ENCODE measurements at regions not wholly inside any gene's neighbourhood (a gene's known extent, or its start where the extent isn't known, plus 50 kb on each side); places are given as distances from the start of the nearest gene placed in this dataset.

DNA sequence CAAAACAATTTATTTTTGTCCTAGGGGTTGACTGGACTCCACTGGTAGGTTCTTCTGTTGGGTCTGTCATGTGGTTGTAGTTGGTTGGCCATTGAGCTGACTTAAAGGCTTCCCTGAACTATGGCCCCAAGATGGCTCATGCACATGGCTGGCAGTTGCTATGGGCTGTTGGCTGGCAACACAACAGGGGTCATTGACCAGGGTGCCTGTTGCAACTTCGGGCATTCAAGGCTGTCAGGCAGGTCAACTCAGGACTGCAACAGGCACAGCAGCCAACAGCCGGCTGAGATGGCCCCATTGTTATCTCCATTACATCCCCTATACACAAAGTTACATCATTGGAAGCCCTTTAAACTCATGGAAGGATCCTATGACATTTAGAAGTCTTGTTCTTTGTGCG, 109.7 kb upstream of the CPEB2 start:
- Histone ChIP-seq H3K27me3 (ENCODE audit: insufficient read depth, insufficient read length) (no peaks in the 10 kb centered on the region), H3K36me3 (ENCODE audit: insufficient read depth, insufficient read length, low read length) (no peaks in the 10 kb centered on the region), H3K9ac (ENCODE audit: insufficient read length, low read depth) (no peak overlapping the region), H3K9me3 (ENCODE audit: insufficient read depth, low read length) (no peaks in the 10 kb centered on the region), H3K4me3 (ENCODE audit: insufficient read length, low read depth) (no peak overlapping the region), H3K4me1 (ENCODE audit: insufficient read depth, insufficient read length) (no peaks in the 10 kb centered on the region)
- no peak for DNase-seq (ENCODE audit: low read depth, low spot score)
- TF ChIP-seq SUZ12 (IDR thresholded peaks at IDR 0.05; ENCODE audit: extremely low read depth, insufficient read depth, insufficient read length): no peak
- TF ChIP-seq YY1 (IDR thresholded peaks at IDR 0.05; ENCODE audit: insufficient read depth, insufficient read length): no peak
- no peak for TF ChIP-seq ZNF274 (IDR thresholded peaks at IDR 0.05; ENCODE audit: low read depth, low read length)

DNA sequence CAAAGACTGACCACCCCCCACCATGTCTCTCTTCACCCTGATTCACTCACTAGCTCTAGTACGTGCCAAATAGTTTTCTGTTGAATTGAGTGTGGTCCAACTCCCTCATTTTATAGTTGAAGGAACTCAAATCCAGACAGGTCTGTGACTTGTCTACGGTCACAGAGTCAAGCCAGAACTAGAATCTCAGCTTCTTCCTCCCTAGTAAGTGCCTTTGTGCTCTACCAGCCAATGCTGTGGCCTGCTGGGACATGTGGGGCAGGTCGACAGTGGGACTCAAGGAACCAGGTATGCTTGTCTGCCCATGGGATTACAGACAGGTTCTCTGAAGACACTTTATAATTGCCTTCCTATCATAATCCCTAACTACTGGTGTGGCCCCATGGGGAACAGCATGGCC, 108.6 kb upstream of the CPEB2 start:
- Histone ChIP-seq H3K4me1 (ENCODE audit: insufficient read depth, insufficient read length) (no peaks in the 10 kb centered on the region), H3K27me3 (ENCODE audit: insufficient read depth, insufficient read length) (no peaks in the 10 kb centered on the region), H3K9me3 (ENCODE audit: insufficient read depth, low read length) (no peaks in the 10 kb centered on the region), H3K9ac (ENCODE audit: insufficient read length, low read depth) (no peak overlapping the region), H3K36me3 (ENCODE audit: insufficient read depth, insufficient read length, low read length) (no peaks in the 10 kb centered on the region), H3K4me3 (ENCODE audit: insufficient read length, low read depth) (no peak overlapping the region)
- no peak for TF ChIP-seq ZNF274 (IDR thresholded peaks at IDR 0.05; ENCODE audit: low read depth, low read length)
- TF ChIP-seq YY1 (IDR thresholded peaks at IDR 0.05; ENCODE audit: insufficient read depth, insufficient read length): no peak
- no peak for TF ChIP-seq SUZ12 (IDR thresholded peaks at IDR 0.05; ENCODE audit: extremely low read depth, insufficient read depth, insufficient read length)
- no peak for DNase-seq (ENCODE audit: low read depth, low spot score)

DNA sequence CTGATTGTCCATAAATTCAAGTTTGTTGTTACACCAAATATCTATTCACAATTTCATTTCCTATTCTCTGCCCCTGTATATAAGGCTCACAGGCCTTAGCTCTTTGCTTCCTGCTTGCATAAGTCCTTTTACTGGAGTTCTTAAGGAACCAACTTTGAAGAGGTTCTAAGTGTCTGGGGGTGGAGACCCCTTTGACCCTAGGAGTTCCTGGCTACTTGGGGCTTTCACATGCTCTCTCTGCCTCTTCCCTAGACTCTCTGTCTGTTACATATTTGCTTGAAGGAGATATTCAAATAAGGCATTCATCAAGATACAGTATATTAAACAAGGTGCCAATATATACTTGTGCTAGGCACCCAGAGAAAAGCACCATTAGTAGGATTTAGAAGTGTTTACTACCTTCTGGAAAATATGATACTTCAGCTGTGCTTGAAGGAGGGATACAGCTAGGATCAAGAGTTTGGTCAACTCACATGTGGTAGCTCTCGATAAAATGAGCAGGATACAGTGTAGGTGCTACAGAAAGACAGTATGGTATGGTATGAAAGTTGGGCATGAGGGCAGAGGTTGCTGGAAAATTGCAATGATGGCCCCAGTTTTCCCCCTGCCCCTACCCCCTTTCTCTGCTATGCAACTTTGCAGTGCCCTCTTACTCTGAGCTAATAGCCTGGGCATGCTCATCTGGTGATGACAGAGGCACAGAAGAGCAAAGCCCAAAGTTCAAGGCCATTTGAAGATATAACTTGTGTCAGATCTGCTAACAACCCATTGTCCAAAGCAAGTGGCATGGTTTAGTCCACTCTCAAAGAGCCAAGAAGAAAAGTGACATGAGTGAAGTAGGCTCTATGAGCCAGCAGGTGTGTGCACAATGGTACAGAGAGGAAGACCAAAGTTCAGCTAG, 107.6 kb upstream of the CPEB2 start:
- H3K36me3 ChIP-seq (ENCODE audit: insufficient read depth, insufficient read length, low read length): no peaks in the 10 kb centered on the region
- DNase-seq (ENCODE audit: low read depth, low spot score): no peak
- H3K4me1 ChIP-seq (ENCODE audit: insufficient read depth, insufficient read length): no peaks in the 10 kb centered on the region
- TF ChIP-seq ZNF274 (IDR thresholded peaks at IDR 0.05; ENCODE audit: low read depth, low read length): no peak
- H3K27me3 ChIP-seq (ENCODE audit: insufficient read depth, insufficient read length): no peaks in the 10 kb centered on the region
- no peaks in the 10 kb centered on the region for H3K9me3 ChIP-seq (ENCODE audit: insufficient read depth, low read length)
- H3K9ac ChIP-seq (ENCODE audit: insufficient read length, low read depth): no peak overlapping the region
- H3K4me3 ChIP-seq (ENCODE audit: insufficient read length, low read depth): no peak overlapping the region

DNA sequence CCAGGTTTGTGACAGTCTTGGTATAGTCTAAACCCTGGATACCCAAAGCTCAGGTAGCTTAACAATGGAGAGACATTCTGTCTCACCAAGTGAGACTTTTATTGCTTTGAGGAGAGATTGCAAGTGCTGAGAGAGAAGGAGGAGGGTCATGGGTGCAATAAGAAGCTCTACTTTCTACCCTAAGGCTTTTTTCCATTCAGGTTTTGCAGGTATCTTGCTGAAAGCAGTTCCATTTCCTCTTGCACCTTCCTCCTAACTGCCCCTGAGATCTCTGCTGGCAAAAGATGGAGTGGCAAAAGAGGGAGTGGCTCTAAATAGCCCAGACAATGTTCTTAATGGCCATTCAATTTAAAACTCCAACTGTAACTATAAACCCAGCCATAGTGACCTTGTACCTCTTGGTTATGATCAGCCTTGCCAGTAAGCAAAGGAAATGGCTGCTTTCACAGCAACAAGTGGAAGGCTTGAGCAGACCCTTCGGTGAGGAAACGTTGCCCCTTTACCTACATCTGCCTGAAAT, 105.6 kb upstream of the CPEB2 start:
- no peak for DNase-seq (ENCODE audit: low read depth, low spot score)
- no peak for TF ChIP-seq ZNF274 (IDR thresholded peaks at IDR 0.05; ENCODE audit: low read depth, low read length)
- no peak for TF ChIP-seq SUZ12 (IDR thresholded peaks at IDR 0.05; ENCODE audit: extremely low read depth, insufficient read depth, insufficient read length)
- TF ChIP-seq YY1 (IDR thresholded peaks at IDR 0.05; ENCODE audit: insufficient read depth, insufficient read length): no peak
- Histone ChIP-seq H3K4me3 (ENCODE audit: insufficient read length, low read depth) (no peak overlapping the region), H3K9ac (ENCODE audit: insufficient read length, low read depth) (no peak overlapping the region), H3K27me3 (ENCODE audit: insufficient read depth, insufficient read length) (no peaks in the 10 kb centered on the region), H3K4me1 (ENCODE audit: insufficient read depth, insufficient read length) (no peaks in the 10 kb centered on the region), H3K9me3 (ENCODE audit: insufficient read depth, low read length) (no peaks in the 10 kb centered on the region), H3K36me3 (ENCODE audit: insufficient read depth, insufficient read length, low read length) (no peaks in the 10 kb centered on the region)

DNA sequence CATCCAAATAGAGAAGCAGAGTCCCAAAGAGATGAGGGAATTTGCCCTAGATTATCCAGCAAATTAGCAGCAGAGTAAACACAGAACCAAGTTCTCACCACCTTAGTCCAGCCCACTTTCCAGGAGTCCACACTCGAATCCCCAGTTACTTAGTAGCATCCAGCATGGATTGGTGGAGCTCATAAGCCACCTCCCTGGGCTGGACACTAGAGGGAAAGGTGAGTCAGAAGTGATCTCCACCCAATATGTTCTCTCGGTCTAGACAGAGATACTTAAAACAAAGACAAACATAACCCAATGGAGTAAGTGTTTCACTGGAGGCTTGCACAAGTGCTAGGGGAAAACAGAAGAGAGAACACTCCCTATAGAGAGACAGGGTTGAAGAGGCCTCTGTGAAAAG, 105.1 kb upstream of the CPEB2 start:
- Histone ChIP-seq H3K4me1 (ENCODE audit: insufficient read depth, insufficient read length) (no peaks in the 10 kb centered on the region), H3K27me3 (ENCODE audit: insufficient read depth, insufficient read length) (no peaks in the 10 kb centered on the region), H3K4me3 (ENCODE audit: insufficient read length, low read depth) (no peak overlapping the region), H3K9ac (ENCODE audit: insufficient read length, low read depth) (no peak overlapping the region), H3K36me3 (ENCODE audit: insufficient read depth, insufficient read length, low read length) (no peaks in the 10 kb centered on the region), H3K9me3 (ENCODE audit: insufficient read depth, low read length) (no peaks in the 10 kb centered on the region)
- no peak for DNase-seq (ENCODE audit: low read depth, low spot score)
- TF ChIP-seq SUZ12 (IDR thresholded peaks at IDR 0.05; ENCODE audit: extremely low read depth, insufficient read depth, insufficient read length) (no peak), ZNF274 (IDR thresholded peaks at IDR 0.05; ENCODE audit: low read depth, low read length) (no peak), YY1 (IDR thresholded peaks at IDR 0.05; ENCODE audit: insufficient read depth, insufficient read length) (no peak)

DNA sequence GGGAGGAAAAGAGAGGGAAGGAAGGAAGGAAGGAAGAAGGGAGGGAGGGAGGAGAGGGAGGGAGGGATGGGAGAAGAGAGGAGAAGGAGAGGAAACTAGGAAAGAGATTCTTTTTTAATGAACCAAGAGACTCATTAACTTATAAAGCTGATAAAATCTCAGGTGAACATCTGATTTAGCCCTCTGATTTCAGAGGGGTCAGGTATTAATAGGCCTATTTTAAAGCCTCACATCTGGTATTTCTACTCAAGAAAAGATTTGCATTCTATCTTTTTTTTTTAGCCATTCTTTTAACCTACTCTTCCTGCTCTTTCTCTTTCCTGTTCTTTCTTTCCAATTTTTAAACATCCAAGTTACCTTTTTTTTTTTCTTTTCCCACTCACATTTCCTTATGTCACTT, 103.3 kb upstream of the CPEB2 start:
- Histone ChIP-seq H3K4me3 (ENCODE audit: insufficient read length, low read depth) (no peak overlapping the region), H3K36me3 (ENCODE audit: insufficient read depth, insufficient read length, low read length) (no peaks in the 10 kb centered on the region), H3K9me3 (ENCODE audit: insufficient read depth, low read length) (no peaks in the 10 kb centered on the region), H3K9ac (ENCODE audit: insufficient read length, low read depth) (no peak overlapping the region), H3K4me1 (ENCODE audit: insufficient read depth, insufficient read length) (no peaks in the 10 kb centered on the region), H3K27me3 (ENCODE audit: insufficient read depth, insufficient read length) (no peaks in the 10 kb centered on the region)
- no peak for DNase-seq (ENCODE audit: low read depth, low spot score)
- no peak for TF ChIP-seq ZNF274 (IDR thresholded peaks at IDR 0.05; ENCODE audit: low read depth, low read length)
- TF ChIP-seq SUZ12 (IDR thresholded peaks at IDR 0.05; ENCODE audit: extremely low read depth, insufficient read depth, insufficient read length): no peak
- TF ChIP-seq YY1 (IDR thresholded peaks at IDR 0.05; ENCODE audit: insufficient read depth, insufficient read length): no peak

DNA sequence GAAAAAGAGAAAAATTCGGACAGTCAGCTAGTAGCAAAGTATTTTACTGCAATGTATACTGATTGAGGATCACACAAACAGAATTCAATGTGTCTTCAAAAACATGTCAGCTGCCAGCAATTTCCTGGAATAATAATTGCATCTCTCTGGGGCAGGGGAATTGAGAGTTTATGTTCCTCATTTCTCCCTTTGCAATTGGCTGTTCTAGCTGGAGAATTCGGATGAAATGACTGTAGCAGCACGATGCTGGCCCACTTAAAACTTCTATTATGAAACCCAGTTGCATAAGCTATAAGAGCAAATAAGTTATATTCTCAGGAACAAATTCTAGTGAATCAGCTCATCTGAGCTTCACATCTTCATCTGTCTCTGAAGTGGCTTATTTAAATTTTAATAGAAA, 99.9 kb upstream of the CPEB2 start:
- H3K9me3 ChIP-seq (ENCODE audit: insufficient read depth, low read length): no peaks in the 10 kb centered on the region
- no peak for TF ChIP-seq YY1 (IDR thresholded peaks at IDR 0.05; ENCODE audit: insufficient read depth, insufficient read length)
- no peak for TF ChIP-seq ZNF274 (IDR thresholded peaks at IDR 0.05; ENCODE audit: low read depth, low read length)
- TF ChIP-seq SUZ12 (IDR thresholded peaks at IDR 0.05; ENCODE audit: extremely low read depth, insufficient read depth, insufficient read length): no peak
- no peak overlapping the region for H3K4me3 ChIP-seq (ENCODE audit: insufficient read length, low read depth)
- no peaks in the 10 kb centered on the region for H3K4me1 ChIP-seq (ENCODE audit: insufficient read depth, insufficient read length)
- H3K9ac ChIP-seq (ENCODE audit: insufficient read length, low read depth): no peak overlapping the region
- no peak for DNase-seq (ENCODE audit: low read depth, low spot score)
- no peaks in the 10 kb centered on the region for H3K27me3 ChIP-seq (ENCODE audit: insufficient read depth, insufficient read length)
- H3K36me3 ChIP-seq (ENCODE audit: insufficient read depth, insufficient read length, low read length): no peaks in the 10 kb centered on the region

Data from NT2/D1 (cell line).